Progenitor cell of endocrine pancreas (in vitro differentiated cells): ENCODE measurements at regions not wholly inside any gene's neighbourhood (a gene's known extent, or its start where the extent isn't known, plus 50 kb on each side); places are given as distances from the start of the nearest gene placed in this dataset.

Experiments
- DNase-seq: peaks from one replicate; pipeline ENCODE4 v3.0.0; 2021; ENCODE audit warnings: low spot score; ENCODE audit not compliant: unreplicated experiment
- H3K27ac Mint-ChIP-seq: 2 replicates; pipeline ENCODE4 v1.8.0; 2021; ENCODE audit warnings: mild to moderate bottlenecking, moderate library complexity, mixed read lengths
- H3K27me3 Mint-ChIP-seq: 2 replicates; pipeline ENCODE4 v1.8.0; 2021; ENCODE audit warnings: mixed read lengths
- H3K36me3 Mint-ChIP-seq: 2 replicates; pipeline ENCODE4 v1.8.0; 2022; ENCODE audit warnings: mixed read lengths; ENCODE audit not compliant: insufficient read depth
- H3K4me1 Mint-ChIP-seq: 2 replicates; pipeline ENCODE4 v1.8.0; 2021; ENCODE audit warnings: low read depth, mixed read lengths
- H3K4me3 Mint-ChIP-seq: 2 replicates; pipeline ENCODE4 v1.8.0; 2021; ENCODE audit warnings: low read depth, mild to moderate bottlenecking, moderate library complexity, mixed read lengths
- H3K9me3 Mint-ChIP-seq: 2 replicates; pipeline ENCODE4 v1.8.0; 2021; ENCODE audit warnings: low read depth, mixed read lengths
- TF ChIP-seq, protein P1 (sequence below): fragments of 200-600 bp; sonication (generic); IDR thresholded peaks from one replicate; pipeline ENCODE4 v1.5.0; 2021; ENCODE audit warnings: antibody characterized with exemption, mild to moderate bottlenecking; ENCODE audit not compliant: unreplicated experiment

DNA sequence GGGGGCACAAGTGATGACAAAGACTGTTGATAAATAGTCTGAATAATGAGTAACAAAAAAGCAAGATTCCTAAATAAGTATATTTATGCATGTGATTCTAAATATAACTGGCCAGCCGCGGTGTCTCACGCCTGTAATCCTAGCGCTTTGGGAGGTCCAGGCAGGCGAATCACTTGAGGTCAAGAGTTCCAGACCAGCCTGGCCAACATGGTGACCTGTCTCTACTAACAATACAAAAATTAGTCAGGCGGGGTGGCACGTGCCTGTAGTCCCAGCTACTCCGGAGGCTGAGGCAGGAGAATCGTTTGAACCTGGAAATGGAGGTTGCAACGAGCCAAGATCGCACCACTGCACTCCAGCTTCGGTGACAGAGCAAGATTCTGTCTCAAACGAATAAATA, 161.5 kb downstream of the TOMM20 start:
- no peaks in the 10 kb centered on the region for H3K36me3 Mint-ChIP-seq
- H3K27me3 Mint-ChIP-seq, result no peaks in the 10 kb centered on the region
- H3K4me3 Mint-ChIP-seq, result no peak overlapping the region
- no peak overlapping the region for H3K27ac Mint-ChIP-seq
- TF ChIP-seq, protein P1, sequence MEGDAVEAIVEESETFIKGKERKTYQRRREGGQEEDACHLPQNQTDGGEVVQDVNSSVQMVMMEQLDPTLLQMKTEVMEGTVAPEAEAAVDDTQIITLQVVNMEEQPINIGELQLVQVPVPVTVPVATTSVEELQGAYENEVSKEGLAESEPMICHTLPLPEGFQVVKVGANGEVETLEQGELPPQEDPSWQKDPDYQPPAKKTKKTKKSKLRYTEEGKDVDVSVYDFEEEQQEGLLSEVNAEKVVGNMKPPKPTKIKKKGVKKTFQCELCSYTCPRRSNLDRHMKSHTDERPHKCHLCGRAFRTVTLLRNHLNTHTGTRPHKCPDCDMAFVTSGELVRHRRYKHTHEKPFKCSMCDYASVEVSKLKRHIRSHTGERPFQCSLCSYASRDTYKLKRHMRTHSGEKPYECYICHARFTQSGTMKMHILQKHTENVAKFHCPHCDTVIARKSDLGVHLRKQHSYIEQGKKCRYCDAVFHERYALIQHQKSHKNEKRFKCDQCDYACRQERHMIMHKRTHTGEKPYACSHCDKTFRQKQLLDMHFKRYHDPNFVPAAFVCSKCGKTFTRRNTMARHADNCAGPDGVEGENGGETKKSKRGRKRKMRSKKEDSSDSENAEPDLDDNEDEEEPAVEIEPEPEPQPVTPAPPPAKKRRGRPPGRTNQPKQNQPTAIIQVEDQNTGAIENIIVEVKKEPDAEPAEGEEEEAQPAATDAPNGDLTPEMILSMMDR, result no peak
- H3K4me1 Mint-ChIP-seq, result peaks cover 59% of the 10 kb centered on the region
- no peak for DNase-seq
- no peaks in the 10 kb centered on the region for H3K9me3 Mint-ChIP-seq

DNA sequence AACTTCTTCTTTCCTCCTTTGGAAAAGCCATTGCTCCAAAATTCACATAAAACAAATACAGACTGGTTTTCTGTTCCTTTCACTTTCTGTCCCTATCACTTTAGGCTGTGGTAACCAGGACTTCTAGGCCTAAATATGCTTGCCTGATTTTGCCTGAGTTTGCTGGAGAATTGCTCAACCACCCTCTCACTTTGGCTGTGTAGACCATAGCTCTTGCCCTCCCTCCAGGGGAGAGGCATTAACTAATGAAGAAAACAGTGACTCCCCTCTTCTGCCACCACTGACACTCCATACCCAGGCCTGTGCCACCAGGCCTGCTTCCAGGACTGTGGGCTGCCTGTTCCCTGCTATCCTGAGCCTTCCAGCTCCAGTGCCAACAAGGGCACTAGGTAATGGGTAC, 163.5 kb downstream of the TOMM20 start:
- H3K36me3 Mint-ChIP-seq, result no peaks in the 10 kb centered on the region
- H3K9me3 Mint-ChIP-seq, result no peaks in the 10 kb centered on the region
- peaks cover 57% of the 10 kb centered on the region for H3K4me1 Mint-ChIP-seq
- TF ChIP-seq, protein P1, result no peak
- H3K27ac Mint-ChIP-seq, result no peak overlapping the region
- no peaks in the 10 kb centered on the region for H3K27me3 Mint-ChIP-seq
- DNase-seq, result no peak
- no peak overlapping the region for H3K4me3 Mint-ChIP-seq

DNA sequence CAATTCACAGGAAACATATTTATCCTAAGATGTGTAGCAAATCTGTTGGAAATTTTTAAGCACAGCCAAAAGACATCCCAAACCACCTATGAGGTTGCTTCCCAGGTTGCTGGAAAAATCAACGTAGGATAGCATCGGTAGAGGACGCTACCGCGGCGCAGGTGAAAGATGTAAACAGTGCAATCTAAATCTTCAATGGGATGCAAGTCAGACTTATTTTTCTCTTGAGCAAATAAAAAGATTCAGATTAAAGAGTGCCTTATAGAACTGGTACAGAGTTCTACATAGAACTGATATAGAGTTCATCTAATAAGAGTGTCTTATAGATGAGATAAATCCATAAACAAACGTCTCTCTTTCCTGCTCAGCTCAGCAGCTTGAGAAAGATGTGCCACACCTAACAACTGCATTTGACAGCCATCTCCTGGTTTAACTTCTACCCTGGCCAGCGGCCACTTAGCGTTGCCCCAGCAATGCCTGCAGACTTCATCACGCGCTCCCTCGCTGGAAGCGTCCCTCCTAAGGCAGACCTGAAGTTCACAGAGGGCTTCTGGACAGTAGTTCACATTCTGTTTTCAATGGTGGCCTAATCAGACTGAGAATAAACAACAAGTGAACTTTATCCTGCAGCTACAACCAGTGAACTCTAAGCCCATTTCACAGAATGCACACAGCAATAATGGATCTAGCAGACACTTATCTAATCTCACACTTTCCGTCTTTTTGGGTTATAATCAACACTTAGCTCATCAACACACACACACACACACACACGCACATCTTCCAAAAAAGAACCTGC, 164.5 kb downstream of the TOMM20 start:
- H3K4me3 Mint-ChIP-seq, result no peak overlapping the region
- TF ChIP-seq, protein P1, result peak; percentile 27
- peaks cover 60% of the 10 kb centered on the region for H3K4me1 Mint-ChIP-seq
- DNase-seq, result no peak
- H3K9me3 Mint-ChIP-seq, result no peaks in the 10 kb centered on the region
- no peaks in the 10 kb centered on the region for H3K27me3 Mint-ChIP-seq
- H3K27ac Mint-ChIP-seq, result peak overlapping the region; percentile 92
- no peaks in the 10 kb centered on the region for H3K36me3 Mint-ChIP-seq

DNA sequence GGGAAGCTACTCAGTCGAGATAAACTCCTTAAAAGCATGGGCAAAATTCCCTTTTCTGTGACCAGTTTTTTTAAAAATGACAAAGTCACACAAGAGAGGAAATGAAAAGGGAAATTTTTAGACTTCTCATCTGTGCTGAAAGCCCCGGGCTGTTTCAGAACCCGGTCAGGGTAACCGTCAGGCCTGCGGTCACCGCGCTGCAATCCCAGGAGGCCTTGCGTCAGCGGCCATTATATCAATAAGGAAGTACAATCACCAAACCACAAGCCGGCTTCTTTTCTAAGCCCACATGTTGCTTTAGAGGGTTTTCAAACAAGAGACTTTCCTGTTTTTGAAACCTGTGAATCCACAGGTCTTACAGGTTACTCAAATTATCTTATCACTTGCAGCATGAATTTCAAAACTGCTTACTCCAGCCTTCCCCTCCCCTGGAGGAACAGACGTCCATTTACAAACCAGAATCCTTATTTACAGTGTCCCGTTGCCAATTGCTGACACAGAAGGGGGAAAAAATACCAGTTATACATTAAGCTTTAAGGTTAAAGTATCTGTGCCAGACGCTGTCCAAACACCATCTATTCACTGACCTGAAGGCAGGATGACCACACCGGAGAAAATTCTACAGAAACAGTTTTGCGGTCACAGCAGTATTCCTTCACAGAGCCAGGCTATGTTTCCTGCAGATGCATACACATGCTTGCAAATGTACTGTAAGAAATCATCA, 165.3 kb downstream of the TOMM20 start:
- H3K4me1 Mint-ChIP-seq, result peaks cover 62% of the 10 kb centered on the region
- H3K27ac Mint-ChIP-seq, result peak overlapping the region; percentile 92
- TF ChIP-seq, protein P1, result no peak
- H3K9me3 Mint-ChIP-seq, result no peaks in the 10 kb centered on the region
- H3K4me3 Mint-ChIP-seq, result peak overlapping the region; percentile 4
- DNase-seq, result no peak
- H3K27me3 Mint-ChIP-seq, result no peaks in the 10 kb centered on the region
- H3K36me3 Mint-ChIP-seq, result no peaks in the 10 kb centered on the region

DNA sequence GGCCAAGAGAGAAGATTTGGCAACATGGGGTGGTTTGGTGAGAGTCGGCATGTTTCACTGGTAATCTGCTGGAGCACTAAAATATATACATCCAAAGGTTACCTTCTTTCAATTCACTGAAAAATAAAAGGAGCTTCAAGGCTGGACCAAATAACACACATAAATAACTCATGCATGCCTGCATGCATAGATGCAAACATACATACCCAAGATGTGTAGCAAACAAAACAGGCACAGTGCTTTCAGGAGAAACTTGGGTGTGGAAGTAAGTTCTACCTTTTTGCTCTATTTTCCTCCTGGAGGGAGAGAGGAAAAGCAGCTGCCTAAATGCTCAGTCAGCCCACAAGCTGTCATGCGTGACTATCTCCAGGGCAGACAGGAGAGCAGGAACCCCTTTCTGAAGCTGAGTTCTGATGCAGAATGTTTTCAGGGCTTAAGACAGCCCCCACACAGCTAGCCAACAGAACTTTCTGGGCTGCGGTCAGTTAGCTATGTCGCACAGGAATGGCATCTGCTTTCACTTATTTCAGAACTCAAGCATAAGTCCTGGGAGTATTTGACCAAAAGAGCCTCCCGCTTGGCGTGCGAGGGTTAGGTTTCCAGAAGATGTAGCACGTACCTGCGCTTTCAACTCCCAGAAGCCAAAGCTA, 166.2 kb downstream of the TOMM20 start:
- no peak overlapping the region for H3K4me3 Mint-ChIP-seq
- no peaks in the 10 kb centered on the region for H3K9me3 Mint-ChIP-seq
- no peaks in the 10 kb centered on the region for H3K36me3 Mint-ChIP-seq
- H3K27me3 Mint-ChIP-seq, result no peaks in the 10 kb centered on the region
- peak overlapping the region; percentile 92 for H3K27ac Mint-ChIP-seq
- TF ChIP-seq, protein P1, result no peak
- H3K4me1 Mint-ChIP-seq, result peaks cover 68% of the 10 kb centered on the region
- no peak for DNase-seq
